VCaP (cell line): ENCODE measurements at regions not wholly inside any gene's neighbourhood (a gene's known extent, or its start where the extent isn't known, plus 50 kb on each side); places are given as distances from the start of the nearest gene placed in this dataset.

Source experiments
- H3K27ac ChIP-seq: fragments of 450-650 bp; 2 replicates; pipeline ENCODE4 v1.5.1; 2017
- CTCF ChIP-seq: fragments of 450-650 bp; conservative IDR thresholded peaks from 2 replicates; pipeline ENCODE4 v1.5.1; 2017; ENCODE audit warnings: mild to moderate bottlenecking, moderate library complexity

- TF ChIP-seq CTCF = peak; percentile 28; the same call in 1 of the 2 replicates
- H3K27ac ChIP-seq = no peak overlapping the region
Observed at GRCh38 chrX:6363188-6363587, 134.5 kb upstream of the NLGN4X start.

GRCh38 chrX:6325437-6325836 is 96.8 kb upstream of the NLGN4X start:
- H3K27ac ChIP-seq = no peak overlapping the region
- TF ChIP-seq CTCF = no peak

- no peak for TF ChIP-seq CTCF
- no peak overlapping the region for H3K27ac ChIP-seq
Observed at GRCh38 chrX:6313356-6313755, 84.7 kb upstream of the NLGN4X start.

- no peak for TF ChIP-seq CTCF
- no peak overlapping the region for H3K27ac ChIP-seq
Observed at GRCh38 chrX:6311540-6311939, 82.9 kb upstream of the NLGN4X start.

GRCh38 chrX:6307156-6307555 is 78.5 kb upstream of the NLGN4X start:
- no peak overlapping the region for H3K27ac ChIP-seq
- TF ChIP-seq CTCF = no peak

- no peak for TF ChIP-seq CTCF
Observed at GRCh38 chrX:6299724-6300123, 71.1 kb upstream of the NLGN4X start.

GRCh38 chrX:6293716-6294115 is 65.0 kb upstream of the NLGN4X start:
- H3K27ac ChIP-seq = no peak overlapping the region
- no peak for TF ChIP-seq CTCF

More at GRCh38 chrX:6299724-6300123, 71.1 kb upstream of the NLGN4X start:
- no peak overlapping the region for H3K27ac ChIP-seq

- TF ChIP-seq CTCF = no peak
- no peak overlapping the region for H3K27ac ChIP-seq
Observed at GRCh38 chrX:6292599-6292998, 63.9 kb upstream of the NLGN4X start.
